Activated CD8-positive, alpha-beta T cell treated with anti-CD3 and anti-CD28 coated beads for 36 hours (primary cell): ENCODE measurements at regions not wholly inside any gene's neighbourhood (a gene's known extent, or its start where the extent isn't known, plus 50 kb on each side); places are given as distances from the start of the nearest gene placed in this dataset.

ENCODE experiments used
- ATAC-seq: fragments of 200-7000 bp; cut with Tn5 transposase; one replicate; pipeline ENCODE4 v1.10.0; 2021; ENCODE audit warnings: mild to moderate bottlenecking, moderate library complexity
- CTCF ChIA-PET: fragments of 350-600 bp; sonication (Branson Sonifier 250); formaldehyde crosslinking; loops from one replicate; lab custom pipeline; 2021; ENCODE audit warnings: antibody characterized with exemption; lab: Charles Lee
- POLR2A ChIA-PET: fragments of 350-600 bp; sonication (Branson Sonifier 250); formaldehyde crosslinking; loops from one replicate; lab custom pipeline; 2021; ENCODE audit warnings: antibody characterized with exemption; lab: Charles Lee
- DNase-seq: peaks from one replicate; pipeline ENCODE4 v3.0.0-alpha.2; 2020
- H3K27ac Mint-ChIP-seq: one replicate; pipeline ENCODE4 v1.8.0; 2021; ENCODE audit warnings: mild to moderate bottlenecking, mixed read lengths
- H3K27me3 Mint-ChIP-seq: one replicate; pipeline ENCODE4 v1.8.0; 2021; ENCODE audit warnings: mixed read lengths
- H3K36me3 Mint-ChIP-seq: one replicate; pipeline ENCODE4 v1.8.0; 2021; ENCODE audit warnings: low read depth, mixed read lengths
- H3K4me1 Mint-ChIP-seq: one replicate; pipeline ENCODE4 v1.8.0; 2021; ENCODE audit warnings: low read depth, mixed read lengths
- H3K4me3 Mint-ChIP-seq: one replicate; pipeline ENCODE4 v1.8.0; 2021; ENCODE audit warnings: mild to moderate bottlenecking, moderate library complexity, mixed read lengths
- H3K9me3 Mint-ChIP-seq: one replicate; pipeline ENCODE4 v1.8.0; 2021; ENCODE audit warnings: mixed read lengths
- CTCF ChIP-seq: fragments of 200-600 bp; IDR thresholded peaks from one replicate; pipeline ENCODE4 v1.8.0; 2022; ENCODE audit warnings: antibody characterized with exemption, mild to moderate bottlenecking
- intact Hi-C: fragments of 100-400 bp; cut with micrococcal nuclease; formaldehyde crosslinking; loops from one replicate; pipeline ENCODE4 v1.10.0; 2022

- intact Hi-C loops: no loop called here
- Mint-ChIP-seq H3K27ac (no peak overlapping the region), H3K36me3 (no peaks in the 10 kb centered on the region), H3K27me3 (peaks cover 1% of the 10 kb centered on the region), H3K9me3 (peaks cover 1% of the 10 kb centered on the region), H3K4me1 (no peaks in the 10 kb centered on the region), H3K4me3 (no peak overlapping the region)
- POLR2A ChIA-PET: no interaction called here
- ATAC-seq (no peak), DNase-seq (no peak)
- CTCF ChIA-PET: no interaction called here
- TF ChIP-seq CTCF: no peak
Observed at GRCh38 chr13:78485803-78486202, 117.5 kb downstream of the POU4F1 start.

GRCh38 chr13:78478183-78478582 lies 125.2 kb downstream of the POU4F1 start:
- Mint-ChIP-seq H3K36me3 (no peaks in the 10 kb centered on the region), H3K27me3 (no peaks in the 10 kb centered on the region), H3K9me3 (no peaks in the 10 kb centered on the region), H3K4me1 (no peaks in the 10 kb centered on the region), H3K4me3 (no peak overlapping the region), H3K27ac (no peak overlapping the region)
- no peak for ATAC-seq
- intact Hi-C loops: no loop called here
- POLR2A ChIA-PET: no interaction called here
- no peak for TF ChIP-seq CTCF
- DNase-seq: no peak
- CTCF ChIA-PET: no interaction called here

- DNase-seq: no peak
- ChIA-PET POLR2A (no interaction called here), CTCF (interaction anchor here (0.7 kb wide), 2 partner anchors 75 to 89 kb away, joined by 3 to 4 read pairs; no protein-coding TSS in a partner anchor)
- H3K9me3 Mint-ChIP-seq: no peaks in the 10 kb centered on the region
- TF ChIP-seq CTCF: no peak
- no peak overlapping the region for H3K4me3 Mint-ChIP-seq
- no peaks in the 10 kb centered on the region for H3K4me1 Mint-ChIP-seq
- H3K27ac Mint-ChIP-seq: no peak overlapping the region
- intact Hi-C loops: no loop called here
- no peak for ATAC-seq
- no peaks in the 10 kb centered on the region for H3K27me3 Mint-ChIP-seq
- no peaks in the 10 kb centered on the region for H3K36me3 Mint-ChIP-seq
Observed at GRCh38 chr13:78476910-78477309, 126.4 kb downstream of the POU4F1 start.

GRCh38 chr13:78468621-78469020 lies 134.7 kb downstream of the POU4F1 start:
- no peak for ATAC-seq
- no peak for DNase-seq
- Mint-ChIP-seq H3K27me3 (peaks cover 3% of the 10 kb centered on the region), H3K27ac (no peak overlapping the region), H3K4me1 (no peaks in the 10 kb centered on the region), H3K36me3 (no peaks in the 10 kb centered on the region), H3K4me3 (no peak overlapping the region), H3K9me3 (no peaks in the 10 kb centered on the region)
- no peak for TF ChIP-seq CTCF
- ChIA-PET CTCF (no interaction called here), POLR2A (no interaction called here)
- intact Hi-C loops: no loop called here

- Mint-ChIP-seq H3K36me3 (no peaks in the 10 kb centered on the region), H3K9me3 (no peaks in the 10 kb centered on the region), H3K4me1 (no peaks in the 10 kb centered on the region), H3K27me3 (peaks cover 3% of the 10 kb centered on the region), H3K27ac (no peak overlapping the region), H3K4me3 (no peak overlapping the region)
- no peak for ATAC-seq
- POLR2A ChIA-PET: no interaction called here
- intact Hi-C loops: no loop called here
- CTCF ChIA-PET: no interaction called here
- TF ChIP-seq CTCF: no peak
- no peak for DNase-seq
Observed at GRCh38 chr13:78465250-78465649, 138.1 kb downstream of the POU4F1 start.
